SK-N-SH treated with all-trans-retinoic acid at 6 μM for 48 hours (cell line): ENCODE measurements at regions not wholly inside any gene's neighbourhood (a gene's known extent, or its start where the extent isn't known, plus 50 kb on each side); places are given as distances from the start of the nearest gene placed in this dataset.

Source experiments
- ATAC-seq: fragments of 200-7000 bp; cut with Tn5 transposase; 3 replicates; pipeline ENCODE4 v1.9.1; 2020; ENCODE audit warnings: mild to moderate bottlenecking, moderate library complexity
- BACH2 ChIP-seq: fragments of 250-450 bp; sonication (Bioruptor Pico); IDR thresholded peaks from 2 replicates; pipeline ENCODE4 v1.9.0; 2021; ENCODE audit warnings: mild to moderate bottlenecking, borderline replicate concordance
- CSDC2 ChIP-seq: fragments of 250-450 bp; sonication (Bioruptor Pico); IDR thresholded peaks from 2 replicates; pipeline ENCODE4 v1.5.0; 2020; ENCODE audit warnings: mild to moderate bottlenecking, moderate library complexity
- ESRRG ChIP-seq: fragments of 250-450 bp; sonication (Bioruptor Pico); IDR thresholded peaks from 2 replicates; pipeline ENCODE4 v1.6.1; 2021; ENCODE audit warnings: mild to moderate bottlenecking
- GLIS3 ChIP-seq: fragments of 250-450 bp; sonication (Bioruptor Pico); IDR thresholded peaks from 2 replicates; pipeline ENCODE4 v1.5.0; 2020; ENCODE audit warnings: mild to moderate bottlenecking, moderate library complexity
- ISL1 ChIP-seq: fragments of 250-450 bp; sonication (Bioruptor Pico); IDR thresholded peaks from 2 replicates; pipeline ENCODE4 v2.1.2; 2022; ENCODE audit warnings: mild to moderate bottlenecking, moderate library complexity
- PPARA ChIP-seq: fragments of 250-450 bp; sonication (Bioruptor Pico); IDR thresholded peaks from 2 replicates; pipeline ENCODE4 v1.5.0; 2020; ENCODE audit warnings: mild to moderate bottlenecking, borderline replicate concordance
- SNAI2 ChIP-seq: fragments of 250-450 bp; sonication (Bioruptor Pico); IDR thresholded peaks from 2 replicates; pipeline ENCODE4 v1.5.0; 2020; ENCODE audit warnings: mild to moderate bottlenecking, moderate library complexity
- TCF4 ChIP-seq: fragments of 250-450 bp; sonication (Bioruptor Pico); IDR thresholded peaks from 2 replicates; pipeline ENCODE4 v1.8.0; 2021; ENCODE audit warnings: mild to moderate bottlenecking, moderate library complexity, borderline replicate concordance
- TOX ChIP-seq: fragments of 250-450 bp; sonication (Bioruptor Pico); IDR thresholded peaks from 2 replicates; pipeline ENCODE4 v1.8.0; 2021; ENCODE audit warnings: mild to moderate bottlenecking, moderate library complexity, borderline replicate concordance
- ZC3H10 ChIP-seq: fragments of 250-450 bp; sonication (Bioruptor Pico); IDR thresholded peaks from 2 replicates; pipeline ENCODE4 v1.5.1; 2021; ENCODE audit warnings: mild to moderate bottlenecking, moderate library complexity
- ZFP30 ChIP-seq: fragments of 450-650 bp; formaldehyde crosslinking; IDR thresholded peaks from 2 replicates; pipeline ENCODE4 v1.5.0; 2022; ENCODE audit warnings: mild to moderate bottlenecking, moderate library complexity
- ZNF565 ChIP-seq: fragments of 450-650 bp; formaldehyde crosslinking; conservative IDR thresholded peaks from 2 replicates; pipeline ENCODE4 v1.5.0; 2020; ENCODE audit warnings: low read depth, mild to moderate bottlenecking, moderate library complexity
- ZNF70 ChIP-seq: fragments of 450-650 bp; formaldehyde crosslinking; IDR thresholded peaks from 2 replicates; pipeline ENCODE4 v1.5.0; 2020; ENCODE audit warnings: mild to moderate bottlenecking, moderate library complexity
- ZNF8 ChIP-seq: fragments of 450-650 bp; formaldehyde crosslinking; IDR thresholded peaks from 2 replicates; pipeline ENCODE4 v1.5.0; 2020; ENCODE audit warnings: mild to moderate bottlenecking, moderate library complexity
- TF ChIP-seq, protein P1 (sequence below): fragments of 250-450 bp; sonication (Bioruptor Pico); IDR thresholded peaks from 2 replicates; pipeline ENCODE4 v1.5.1; 2020; ENCODE audit warnings: low read depth, mild to moderate bottlenecking, moderate library complexity
- TF ChIP-seq, protein P2 (sequence below): fragments of 250-450 bp; sonication (Bioruptor Pico); IDR thresholded peaks from 2 replicates; pipeline ENCODE4 v1.8.0; 2021; ENCODE audit warnings: low read depth, mild to moderate bottlenecking, moderate library complexity, borderline replicate concordance
- TF ChIP-seq, protein P3 (sequence below): fragments of 250-450 bp; sonication (Bioruptor Pico); IDR thresholded peaks from 2 replicates; pipeline ENCODE4 v1.5.0; 2020; ENCODE audit warnings: mild to moderate bottlenecking, moderate library complexity
- TF ChIP-seq, protein P4 (sequence below): fragments of 250-450 bp; sonication (Bioruptor Pico); IDR thresholded peaks from 2 replicates; pipeline ENCODE4 v1.8.0; 2020; ENCODE audit warnings: mild to moderate bottlenecking, moderate library complexity, borderline replicate concordance

DNA sequence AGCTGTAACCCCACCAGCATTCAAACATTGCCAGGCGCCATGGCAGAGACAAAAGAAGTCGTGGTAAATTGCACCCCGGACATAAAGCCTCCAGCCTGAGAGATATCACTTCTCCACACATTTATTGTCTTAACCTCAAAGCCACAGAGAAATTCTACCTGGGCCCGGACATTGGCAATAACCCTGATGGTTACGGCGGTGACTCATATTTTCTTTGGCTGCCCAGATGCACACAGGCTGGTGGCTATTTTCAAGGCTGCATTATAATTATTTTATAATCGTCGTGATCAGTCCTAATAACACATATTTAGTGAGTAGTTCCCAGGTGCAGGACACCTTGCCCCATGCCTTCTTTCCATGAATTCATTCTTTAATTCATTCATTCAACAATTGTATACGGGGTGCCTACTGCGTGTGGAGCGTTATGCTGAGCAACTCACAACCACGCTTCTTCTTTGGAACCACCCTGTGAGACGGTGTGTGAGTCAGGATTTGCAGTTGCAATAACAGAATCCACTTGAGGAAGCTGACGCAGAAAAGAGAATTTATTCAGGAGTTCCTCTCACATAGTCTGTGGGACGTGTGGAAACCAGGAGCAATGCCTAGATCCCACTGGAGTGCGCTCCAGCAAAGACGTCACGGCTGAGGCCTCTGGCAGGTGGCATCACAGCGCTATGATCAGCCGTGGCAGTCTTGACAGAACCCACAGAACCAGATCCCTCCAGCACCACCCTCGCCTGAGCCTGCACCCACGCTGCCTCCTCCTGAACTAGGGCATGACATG is 245.7 kb downstream of the FOXL1 start:
- no peak for TF ChIP-seq ZC3H10
- no peak for TF ChIP-seq ESRRG (CRISPR knock-in tag)
- no peak for TF ChIP-seq ZNF565 (CRISPR knock-in tag)
- TF ChIP-seq, protein P1, sequence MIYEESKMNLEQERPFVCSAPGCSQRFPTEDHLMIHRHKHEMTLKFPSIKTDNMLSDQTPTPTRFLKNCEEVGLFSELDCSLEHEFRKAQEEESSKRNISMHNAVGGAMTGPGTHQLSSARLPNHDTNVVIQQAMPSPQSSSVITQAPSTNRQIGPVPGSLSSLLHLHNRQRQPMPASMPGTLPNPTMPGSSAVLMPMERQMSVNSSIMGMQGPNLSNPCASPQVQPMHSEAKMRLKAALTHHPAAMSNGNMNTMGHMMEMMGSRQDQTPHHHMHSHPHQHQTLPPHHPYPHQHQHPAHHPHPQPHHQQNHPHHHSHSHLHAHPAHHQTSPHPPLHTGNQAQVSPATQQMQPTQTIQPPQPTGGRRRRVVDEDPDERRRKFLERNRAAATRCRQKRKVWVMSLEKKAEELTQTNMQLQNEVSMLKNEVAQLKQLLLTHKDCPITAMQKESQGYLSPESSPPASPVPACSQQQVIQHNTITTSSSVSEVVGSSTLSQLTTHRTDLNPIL = no peak
- TF ChIP-seq, protein P2, sequence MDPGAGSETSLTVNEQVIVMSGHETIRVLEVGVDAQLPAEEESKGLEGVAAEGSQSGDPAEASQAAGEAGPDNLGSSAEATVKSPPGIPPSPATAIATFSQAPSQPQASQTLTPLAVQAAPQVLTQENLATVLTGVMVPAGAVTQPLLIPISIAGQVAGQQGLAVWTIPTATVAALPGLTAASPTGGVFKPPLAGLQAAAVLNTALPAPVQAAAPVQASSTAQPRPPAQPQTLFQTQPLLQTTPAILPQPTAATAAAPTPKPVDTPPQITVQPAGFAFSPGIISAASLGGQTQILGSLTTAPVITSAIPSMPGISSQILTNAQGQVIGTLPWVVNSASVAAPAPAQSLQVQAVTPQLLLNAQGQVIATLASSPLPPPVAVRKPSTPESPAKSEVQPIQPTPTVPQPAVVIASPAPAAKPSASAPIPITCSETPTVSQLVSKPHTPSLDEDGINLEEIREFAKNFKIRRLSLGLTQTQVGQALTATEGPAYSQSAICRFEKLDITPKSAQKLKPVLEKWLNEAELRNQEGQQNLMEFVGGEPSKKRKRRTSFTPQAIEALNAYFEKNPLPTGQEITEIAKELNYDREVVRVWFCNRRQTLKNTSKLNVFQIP (CRISPR knock-in tag) = no peak
- TF ChIP-seq ZNF8 (CRISPR knock-in tag) = no peak
- TF ChIP-seq ZNF70 (CRISPR knock-in tag) = no peak
- no peak for TF ChIP-seq ISL1 (CRISPR knock-in tag)
- no peak for TF ChIP-seq TCF4 (CRISPR knock-in tag)
- no peak for ATAC-seq

DNA sequence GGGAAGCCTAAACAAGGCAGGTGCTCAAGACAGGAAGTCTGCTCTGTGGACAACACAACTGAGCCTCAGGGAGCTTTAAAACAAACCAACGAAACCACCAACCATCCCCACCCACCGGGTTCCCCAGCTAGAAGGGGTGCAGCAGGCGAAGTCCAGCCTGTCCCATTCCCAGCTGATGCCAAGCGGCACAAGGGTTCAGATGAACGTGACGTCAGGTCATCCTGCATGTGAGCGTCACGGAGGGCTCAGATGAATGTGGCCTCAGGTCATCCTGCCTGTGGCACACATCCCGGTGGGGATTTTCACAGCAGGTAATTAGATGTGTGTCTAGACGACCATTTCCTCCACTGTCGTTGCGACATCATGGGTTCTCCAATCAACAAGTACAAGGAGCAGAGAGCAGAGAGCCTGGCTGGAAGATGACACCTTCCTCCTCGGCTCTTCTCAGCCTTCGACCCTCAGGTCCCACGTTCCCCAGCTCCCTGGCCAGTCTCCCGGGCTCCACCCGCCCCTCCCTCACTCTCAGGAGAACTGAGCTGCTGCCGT is 246.5 kb downstream of the FOXL1 start:
- TF ChIP-seq TOX (no peak), ZNF70 (CRISPR knock-in tag) (no peak), ISL1 (CRISPR knock-in tag) (no peak), ZNF8 (CRISPR knock-in tag) (no peak), GLIS3 (no peak), ZC3H10 (no peak), CSDC2 (no peak)
- TF ChIP-seq, protein P3, sequence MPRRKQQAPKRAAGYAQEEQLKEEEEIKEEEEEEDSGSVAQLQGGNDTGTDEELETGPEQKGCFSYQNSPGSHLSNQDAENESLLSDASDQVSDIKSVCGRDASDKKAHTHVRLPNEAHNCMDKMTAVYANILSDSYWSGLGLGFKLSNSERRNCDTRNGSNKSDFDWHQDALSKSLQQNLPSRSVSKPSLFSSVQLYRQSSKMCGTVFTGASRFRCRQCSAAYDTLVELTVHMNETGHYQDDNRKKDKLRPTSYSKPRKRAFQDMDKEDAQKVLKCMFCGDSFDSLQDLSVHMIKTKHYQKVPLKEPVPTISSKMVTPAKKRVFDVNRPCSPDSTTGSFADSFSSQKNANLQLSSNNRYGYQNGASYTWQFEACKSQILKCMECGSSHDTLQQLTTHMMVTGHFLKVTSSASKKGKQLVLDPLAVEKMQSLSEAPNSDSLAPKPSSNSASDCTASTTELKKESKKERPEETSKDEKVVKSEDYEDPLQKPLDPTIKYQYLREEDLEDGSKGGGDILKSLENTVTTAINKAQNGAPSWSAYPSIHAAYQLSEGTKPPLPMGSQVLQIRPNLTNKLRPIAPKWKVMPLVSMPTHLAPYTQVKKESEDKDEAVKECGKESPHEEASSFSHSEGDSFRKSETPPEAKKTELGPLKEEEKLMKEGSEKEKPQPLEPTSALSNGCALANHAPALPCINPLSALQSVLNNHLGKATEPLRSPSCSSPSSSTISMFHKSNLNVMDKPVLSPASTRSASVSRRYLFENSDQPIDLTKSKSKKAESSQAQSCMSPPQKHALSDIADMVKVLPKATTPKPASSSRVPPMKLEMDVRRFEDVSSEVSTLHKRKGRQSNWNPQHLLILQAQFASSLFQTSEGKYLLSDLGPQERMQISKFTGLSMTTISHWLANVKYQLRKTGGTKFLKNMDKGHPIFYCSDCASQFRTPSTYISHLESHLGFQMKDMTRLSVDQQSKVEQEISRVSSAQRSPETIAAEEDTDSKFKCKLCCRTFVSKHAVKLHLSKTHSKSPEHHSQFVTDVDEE (CRISPR knock-in tag) = no peak
- TF ChIP-seq, protein P2 (CRISPR knock-in tag) = no peak
- TF ChIP-seq, protein P1 = no peak
- no peak for ATAC-seq

DNA sequence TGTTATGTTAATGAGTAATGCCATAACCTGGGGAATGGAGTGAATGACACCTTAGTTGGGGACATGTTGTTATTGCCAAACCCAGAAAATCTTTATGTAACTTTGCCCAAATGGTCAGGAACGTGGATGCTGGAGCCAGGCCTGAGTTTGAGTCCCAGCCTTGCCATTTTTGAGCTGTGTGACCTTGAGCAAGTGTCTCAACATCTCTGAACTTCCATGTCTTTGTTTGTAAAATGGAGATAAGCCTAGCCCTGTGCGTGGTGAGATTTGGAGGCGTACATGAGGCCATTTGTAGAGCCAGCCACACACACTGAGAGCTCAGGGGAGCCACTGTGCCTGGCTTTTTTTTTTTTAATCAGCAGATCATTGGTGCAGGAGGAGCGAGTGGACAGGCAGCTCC is 247.3 kb downstream of the FOXL1 start:
- no peak for ATAC-seq
- TF ChIP-seq TOX = no peak
- TF ChIP-seq, protein P1 = no peak
- TF ChIP-seq SNAI2 (CRISPR knock-in tag) = no peak
- no peak for TF ChIP-seq BACH2 (CRISPR knock-in tag)
- TF ChIP-seq, protein P2 (CRISPR knock-in tag) = no peak
- TF ChIP-seq, protein P4, sequence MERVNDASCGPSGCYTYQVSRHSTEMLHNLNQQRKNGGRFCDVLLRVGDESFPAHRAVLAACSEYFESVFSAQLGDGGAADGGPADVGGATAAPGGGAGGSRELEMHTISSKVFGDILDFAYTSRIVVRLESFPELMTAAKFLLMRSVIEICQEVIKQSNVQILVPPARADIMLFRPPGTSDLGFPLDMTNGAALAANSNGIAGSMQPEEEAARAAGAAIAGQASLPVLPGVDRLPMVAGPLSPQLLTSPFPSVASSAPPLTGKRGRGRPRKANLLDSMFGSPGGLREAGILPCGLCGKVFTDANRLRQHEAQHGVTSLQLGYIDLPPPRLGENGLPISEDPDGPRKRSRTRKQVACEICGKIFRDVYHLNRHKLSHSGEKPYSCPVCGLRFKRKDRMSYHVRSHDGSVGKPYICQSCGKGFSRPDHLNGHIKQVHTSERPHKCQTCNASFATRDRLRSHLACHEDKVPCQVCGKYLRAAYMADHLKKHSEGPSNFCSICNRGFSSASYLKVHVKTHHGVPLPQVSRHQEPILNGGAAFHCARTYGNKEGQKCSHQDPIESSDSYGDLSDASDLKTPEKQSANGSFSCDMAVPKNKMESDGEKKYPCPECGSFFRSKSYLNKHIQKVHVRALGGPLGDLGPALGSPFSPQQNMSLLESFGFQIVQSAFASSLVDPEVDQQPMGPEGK = no peak
- no peak for TF ChIP-seq ZNF70 (CRISPR knock-in tag)
- no peak for TF ChIP-seq ZFP30 (CRISPR knock-in tag)
- TF ChIP-seq, protein P3 (CRISPR knock-in tag) = no peak
- no peak for TF ChIP-seq PPARA (CRISPR knock-in tag)
- no peak for TF ChIP-seq ZNF8 (CRISPR knock-in tag)
- no peak for TF ChIP-seq ZNF565 (CRISPR knock-in tag)
- no peak for TF ChIP-seq CSDC2
